Vagina (tissue), 2 donors: ENCODE measurements at regions not wholly inside any gene's neighbourhood (a gene's known extent, or its start where the extent isn't known, plus 50 kb on each side); places are given as distances from the start of the nearest gene placed in this dataset.

Source experiments
- DNase-seq, 2 donors: peaks; one replicate each; pipeline ENCODE4 v3.0.0-alpha.2; 2017; ENCODE audit errors: extremely low spot score in 2 of 2
- H3K27ac ChIP-seq: fragments of 200-600 bp; sonication (generic); one replicate; pipeline ENCODE4 v1.5.1; 2019
- H3K27me3 ChIP-seq: fragments of 200-600 bp; sonication (generic); one replicate; pipeline ENCODE4 v1.5.1; 2019
- H3K36me3 ChIP-seq, 2 donors: fragments of 200-600 bp; sonication (generic); one replicate each; pipeline ENCODE4 v1.5.1; 2017 to 2019
- H3K4me1 ChIP-seq: fragments of 200-600 bp; sonication (generic); one replicate; pipeline ENCODE4 v1.5.1; 2019
- H3K4me3 ChIP-seq, 2 donors: fragments of 200-600 bp; sonication (generic); 1 replicate in 1 of 2; 2 replicates in 1 of 2; pipeline ENCODE4 v1.5.1; 2016 to 2019
- H3K9me3 ChIP-seq: fragments of 200-600 bp; sonication (generic); one replicate; pipeline ENCODE4 v1.5.1; 2019
- CTCF ChIP-seq, 3 experiments: fragments of 450-650 bp in 2 of 3; fragments of 200-600 bp in 1 of 3; sonication (generic) in 1 of 3; IDR thresholded peaks; one replicate each; pipeline ENCODE4 v1.5.1; 2017 to 2019; ENCODE audit warnings: antibody characterized with exemption in 3 of 3, mild to moderate bottlenecking in 2 of 3, moderate library complexity in 2 of 3
- POLR2A ChIP-seq, 2 donors: fragments of 450-650 bp; IDR thresholded peaks; one replicate each; pipeline ENCODE4 v1.6.1; 2017; ENCODE audit warnings: antibody characterized with exemption in 2 of 2, mild to moderate bottlenecking in 2 of 2, moderate library complexity in 2 of 2
- POLR2AphosphoS5 ChIP-seq, 2 donors: sonication (generic); formaldehyde crosslinking; IDR thresholded peaks; one replicate each; pipeline ENCODE4 v1.9.0; 2017; ENCODE audit warnings: antibody characterized with exemption in 2 of 2, mild to moderate bottlenecking in 2 of 2, low read depth in 1 of 2; ENCODE audit not compliant: insufficient read depth in 1 of 2
- intact Hi-C: fragments of 100-400 bp; cut with DNase I; formaldehyde crosslinking; loops from one replicate; pipeline ENCODE4 v1.15.1; 2023

DNA sequence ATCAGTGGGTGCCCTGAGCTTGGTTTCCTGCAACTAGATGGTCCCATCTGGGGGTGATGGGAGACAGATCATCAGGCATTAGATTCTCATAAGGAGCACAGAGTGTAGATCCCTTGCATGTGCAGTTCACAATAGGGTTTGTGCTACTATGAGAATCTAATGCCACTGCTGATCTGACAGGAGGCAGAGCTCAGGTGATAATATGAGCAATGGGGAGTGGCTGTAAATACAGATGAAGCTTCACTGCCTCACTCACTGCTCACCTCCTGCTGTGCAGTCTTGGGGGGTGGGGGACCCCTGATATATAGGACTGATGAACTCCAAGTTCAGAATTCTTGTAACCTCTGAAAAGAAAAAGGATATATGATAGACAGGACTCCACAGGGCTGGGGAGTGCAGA, 108.0 kb downstream of the RIN2 start:
- DNase-seq = no peak
- Histone ChIP-seq H3K36me3 (no peaks in the 10 kb centered on the region), H3K4me3 (no peak overlapping the region), H3K27me3 (no peaks in the 10 kb centered on the region), H3K27ac (no peak overlapping the region), H3K9me3 (no peaks in the 10 kb centered on the region), H3K4me1 (no peaks in the 10 kb centered on the region)
- TF ChIP-seq CTCF (IDR thresholded peaks at IDR 0.05) = no peak
- no peak for TF ChIP-seq POLR2A (IDR thresholded peaks at IDR 0.05)
- TF ChIP-seq POLR2AphosphoS5 (IDR thresholded peaks at IDR 0.05; ENCODE audit: insufficient read depth in 1 of 2, low read depth in 1 of 2) = no peak
- intact Hi-C loops = no loop called here

DNA sequence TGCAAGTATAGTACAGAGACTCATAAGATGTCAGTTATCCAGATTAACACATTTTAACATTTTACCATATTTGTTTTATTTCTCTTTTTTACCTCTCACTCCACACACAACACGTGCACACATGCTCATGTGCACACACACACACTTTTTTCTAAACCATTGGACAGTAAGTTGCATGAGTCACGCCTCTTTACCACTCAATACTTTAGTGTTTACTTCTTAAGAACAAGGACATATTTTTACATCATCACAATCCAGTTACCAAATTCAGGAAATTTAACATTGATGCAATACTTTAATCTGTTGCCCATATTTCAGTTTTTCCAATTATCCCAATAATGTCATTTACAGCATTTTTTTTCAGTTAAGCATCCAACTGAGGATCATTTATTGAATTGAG, 109.0 kb downstream of the RIN2 start:
- Histone ChIP-seq H3K4me3 (no peak overlapping the region), H3K36me3 (peaks cover 0 to 4% of the 10 kb centered on the region in 2 donors), H3K9me3 (no peaks in the 10 kb centered on the region), H3K27ac (peak overlapping the region; percentile 47), H3K27me3 (no peaks in the 10 kb centered on the region), H3K4me1 (no peaks in the 10 kb centered on the region)
- no peak for TF ChIP-seq CTCF (IDR thresholded peaks at IDR 0.05)
- no peak for TF ChIP-seq POLR2AphosphoS5 (IDR thresholded peaks at IDR 0.05; ENCODE audit: insufficient read depth in 1 of 2, low read depth in 1 of 2)
- DNase-seq = no peak
- intact Hi-C loops = no loop called here

DNA sequence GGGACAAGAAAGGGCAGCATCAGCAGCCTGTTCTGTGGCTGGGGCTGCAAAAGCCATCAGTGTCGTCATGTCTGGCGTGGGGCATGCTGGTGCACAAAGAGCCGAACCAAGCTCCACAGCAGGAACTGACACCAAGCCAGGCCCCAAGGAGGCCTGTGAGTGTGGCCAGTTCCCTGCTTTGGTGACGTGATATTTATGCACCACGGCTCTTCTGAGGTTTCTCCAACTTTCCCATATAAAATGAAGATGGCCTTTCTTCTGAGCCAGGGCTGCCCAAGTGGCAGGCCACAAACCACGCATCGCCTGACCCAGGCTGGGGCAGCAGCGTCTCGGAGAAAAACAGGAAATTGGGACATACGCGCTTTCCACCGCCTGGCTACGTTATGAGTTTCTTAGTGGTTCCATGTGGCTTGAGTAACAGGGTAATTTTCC, 109.9 kb downstream of the RIN2 start:
- Histone ChIP-seq H3K4me1 (no peaks in the 10 kb centered on the region), H3K27me3 (no peaks in the 10 kb centered on the region), H3K9me3 (no peaks in the 10 kb centered on the region), H3K27ac (peak overlapping the region; percentile 47), H3K36me3 (peaks cover 0 to 5% of the 10 kb centered on the region in 2 donors), H3K4me3 (no peak overlapping the region)
- peak in 1 of 2 donors; percentile 81 for TF ChIP-seq POLR2AphosphoS5 (IDR thresholded peaks at IDR 0.05; ENCODE audit: insufficient read depth in 1 of 2, low read depth in 1 of 2)
- TF ChIP-seq POLR2A (IDR thresholded peaks at IDR 0.05) = no peak
- intact Hi-C loops = no loop called here
- no peak for DNase-seq

GRCh38 chr20:19868441-19868840, 110.4 kb downstream of the RIN2 start:
- Histone ChIP-seq H3K4me3 (no peak overlapping the region), H3K36me3 (peaks cover 0 to 5% of the 10 kb centered on the region in 2 donors), H3K4me1 (no peaks in the 10 kb centered on the region), H3K27ac (no peak overlapping the region), H3K9me3 (no peaks in the 10 kb centered on the region), H3K27me3 (no peaks in the 10 kb centered on the region)
- TF ChIP-seq POLR2A (IDR thresholded peaks at IDR 0.05) (no peak), CTCF (IDR thresholded peaks at IDR 0.05) (no peak), POLR2AphosphoS5 (IDR thresholded peaks at IDR 0.05; ENCODE audit: insufficient read depth in 1 of 2, low read depth in 1 of 2) (no peak)
- DNase-seq = no peak
- intact Hi-C loops = no loop called here

GRCh38 chr20:19872001-19872400, 113.9 kb downstream of the RIN2 start:
- H3K4me1 ChIP-seq = peaks cover 18% of the 10 kb centered on the region
- intact Hi-C loops = no loop called here
- H3K36me3 ChIP-seq = peaks cover 0 to 5% of the 10 kb centered on the region in 2 donors
- H3K27me3 ChIP-seq = no peaks in the 10 kb centered on the region
- DNase-seq = no peak
- H3K4me3 ChIP-seq = no peak overlapping the region
- H3K27ac ChIP-seq = no peak overlapping the region
- no peaks in the 10 kb centered on the region for H3K9me3 ChIP-seq
- no peak for TF ChIP-seq CTCF (IDR thresholded peaks at IDR 0.05)
- no peak for TF ChIP-seq POLR2AphosphoS5 (IDR thresholded peaks at IDR 0.05; ENCODE audit: insufficient read depth in 1 of 2, low read depth in 1 of 2)
- no peak for TF ChIP-seq POLR2A (IDR thresholded peaks at IDR 0.05)
